ENCODE measurements at regions not wholly inside any gene's neighbourhood (a gene's known extent, or its start where the extent isn't known, plus 50 kb on each side); places are given as distances from the start of the nearest gene placed in this dataset.
"Not testable (repeated sequence)": the region's sequence is repeated elsewhere in the genome, so short reads cannot be mapped to it uniquely, and the experiment has no call there.

GRCh38 chr21:35517865-35518264 lies 468.8 kb upstream of the RUNX1 start:
- no peak overlapping the region for H3K4me3 ChIP-seq
- WGBS, 2 donors = 69 to 80% methylated on average over 6 of the region's 6 CpGs
- no peak for TF ChIP-seq POLR2A (IDR thresholded peaks at IDR 0.05)
- no peak overlapping the region for H3K27ac ChIP-seq
- H3K4me1 ChIP-seq = no peaks in the 10 kb centered on the region
- no peaks in the 10 kb centered on the region for H3K9me3 ChIP-seq
- no peaks in the 10 kb centered on the region for H3K36me3 ChIP-seq
- ATAC-seq (ENCODE audit: low FRiP score in 2 of 2) (no peak), DNase-seq (no peak)
- no peaks in the 10 kb centered on the region for H3K27me3 ChIP-seq

GRCh38 chr21:35516292-35516691 lies 467.2 kb upstream of the RUNX1 start:
- H3K4me1 ChIP-seq = not testable (repeated sequence)

GRCh38 chr21:35512346-35512745 lies 463.2 kb upstream of the RUNX1 start:
- ATAC-seq (ENCODE audit: low FRiP score in 2 of 2) (no peak), DNase-seq (no peak)
- no peaks in the 10 kb centered on the region for H3K27me3 ChIP-seq
- peaks cover 0 to 7% (median 2%) of the 10 kb centered on the region in 4 donors for H3K4me1 ChIP-seq
- WGBS, 2 donors = 90 to 97% methylated on average over 1 of the region's 1 CpG
- H3K9me3 ChIP-seq = no peaks in the 10 kb centered on the region
- no peak overlapping the region for H3K27ac ChIP-seq
- H3K36me3 ChIP-seq = no peaks in the 10 kb centered on the region
- H3K4me3 ChIP-seq = no peak overlapping the region
- no peak for TF ChIP-seq POLR2AphosphoS5 (IDR thresholded peaks at IDR 0.05)
- no peak for TF ChIP-seq CTCF (IDR thresholded peaks at IDR 0.05)
- no peak for TF ChIP-seq EP300 (IDR thresholded peaks at IDR 0.05)
- TF ChIP-seq POLR2A (IDR thresholded peaks at IDR 0.05) = no peak

More at GRCh38 chr21:35516292-35516691, 467.2 kb upstream of the RUNX1 start:
- not testable (repeated sequence) for H3K27ac ChIP-seq; H3K9me3 ChIP-seq; H3K36me3 ChIP-seq; DNase-seq; ATAC-seq (ENCODE audit: low FRiP score in 2 of 2); H3K4me3 ChIP-seq; H3K27me3 ChIP-seq
- WGBS, 2 donors = 90 to 95% methylated on average over 2 of the region's 2 CpGs

- no peaks in the 10 kb centered on the region for H3K9me3 ChIP-seq
- no peak overlapping the region for H3K4me3 ChIP-seq
- no peaks in the 10 kb centered on the region for H3K27me3 ChIP-seq
- WGBS, 2 donors = 81 to 87% methylated on average over 4 of the region's 4 CpGs
- H3K36me3 ChIP-seq = no peaks in the 10 kb centered on the region
- DNase-seq (no peak), ATAC-seq (ENCODE audit: low FRiP score in 2 of 2) (no peak)
- no peak overlapping the region for H3K27ac ChIP-seq
- H3K4me1 ChIP-seq = peaks cover 0 to 7% (median 2%) of the 10 kb centered on the region in 4 donors
- no peak for TF ChIP-seq EP300 (IDR thresholded peaks at IDR 0.05)
- TF ChIP-seq CTCF (IDR thresholded peaks at IDR 0.05) = no peak
- no peak for TF ChIP-seq POLR2AphosphoS5 (IDR thresholded peaks at IDR 0.05)
- no peak for TF ChIP-seq POLR2A (IDR thresholded peaks at IDR 0.05)
Measured at GRCh38 chr21:35511696-35512162, 462.6 kb upstream of the RUNX1 start.

GRCh38 chr21:35510957-35511695 lies 462.0 kb upstream of the RUNX1 start:
- Histone ChIP-seq H3K36me3 (no peaks in the 10 kb centered on the region), H3K27ac (no peak overlapping the region), H3K27me3 (no peaks in the 10 kb centered on the region), H3K4me3 (no peak overlapping the region), H3K4me1 (peaks cover 0 to 7% (median 2%) of the 10 kb centered on the region in 4 donors), H3K9me3 (no peaks in the 10 kb centered on the region)
- TF ChIP-seq CTCF (IDR thresholded peaks at IDR 0.05) (no peak), POLR2A (IDR thresholded peaks at IDR 0.05) (no peak), EP300 (IDR thresholded peaks at IDR 0.05) (no peak), POLR2AphosphoS5 (IDR thresholded peaks at IDR 0.05) (no peak)
- ATAC-seq (ENCODE audit: low FRiP score in 2 of 2) (peak in 1 of 2 donors; percentile 46), DNase-seq (no peak)
- WGBS, 2 donors = 68 to 70% methylated on average over 6 of the region's 6 CpGs

GRCh38 chr21:35510294-35510693 lies 461.2 kb upstream of the RUNX1 start:
- H3K27me3 ChIP-seq = no peaks in the 10 kb centered on the region
- no peaks in the 10 kb centered on the region for H3K36me3 ChIP-seq
- peaks cover 0 to 7% (median 2%) of the 10 kb centered on the region in 4 donors for H3K4me1 ChIP-seq
- WGBS, 2 donors = 80 to 90% methylated on average over 2 of the region's 2 CpGs
- TF ChIP-seq EP300 (IDR thresholded peaks at IDR 0.05) (no peak), POLR2AphosphoS5 (IDR thresholded peaks at IDR 0.05) (no peak), POLR2A (IDR thresholded peaks at IDR 0.05) (no peak), CTCF (IDR thresholded peaks at IDR 0.05) (no peak)
- ATAC-seq (ENCODE audit: low FRiP score in 2 of 2) (no peak), DNase-seq (no peak)
- H3K9me3 ChIP-seq = no peaks in the 10 kb centered on the region
- no peak overlapping the region for H3K27ac ChIP-seq
- H3K4me3 ChIP-seq = no peak overlapping the region

Measured in upper lobe of left lung (tissue), 6 donors.